ENCODE measurements at regions not wholly inside any gene's neighbourhood (a gene's known extent, or its start where the extent isn't known, plus 50 kb on each side); places are given as distances from the start of the nearest gene placed in this dataset.

- TF ChIP-seq CTCF (IDR thresholded peaks at IDR 0.05), result no peak
- TF ChIP-seq POLR2A (IDR thresholded peaks at IDR 0.05), result no peak
Measured at GRCh38 chr11:87635001-87635400, 540.2 kb downstream of the RAB38 start.

Measured in Peyer's patch (tissue), 4 donors.